ENCODE measurements at regions not wholly inside any gene's neighbourhood (a gene's known extent, or its start where the extent isn't known, plus 50 kb on each side); places are given as distances from the start of the nearest gene placed in this dataset.
"Not testable (repeated sequence)": the region's sequence is repeated elsewhere in the genome, so short reads cannot be mapped to it uniquely, and the experiment has no call there.

DNA sequence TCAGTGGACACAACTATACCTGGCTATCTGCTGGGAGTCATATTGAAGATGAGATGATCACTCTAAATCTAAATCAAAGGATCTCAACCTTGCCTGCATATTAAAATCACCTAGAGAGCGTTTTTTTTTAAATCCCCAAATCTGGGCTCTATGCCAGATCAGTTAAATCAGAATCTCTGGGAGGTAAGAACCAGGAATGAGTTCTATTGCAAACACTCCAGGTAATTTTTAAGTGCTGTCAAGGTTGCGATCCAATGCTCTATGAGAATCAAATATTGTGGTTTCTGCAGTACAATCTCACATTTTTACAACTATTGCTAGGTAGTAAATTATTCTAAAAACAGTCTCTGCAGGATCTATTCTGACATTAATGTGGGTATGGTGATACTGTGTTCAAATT lies 202.3 kb upstream of the OR13F1 start:
- no peaks in the 10 kb centered on the region for H3K36me3 ChIP-seq

DNA sequence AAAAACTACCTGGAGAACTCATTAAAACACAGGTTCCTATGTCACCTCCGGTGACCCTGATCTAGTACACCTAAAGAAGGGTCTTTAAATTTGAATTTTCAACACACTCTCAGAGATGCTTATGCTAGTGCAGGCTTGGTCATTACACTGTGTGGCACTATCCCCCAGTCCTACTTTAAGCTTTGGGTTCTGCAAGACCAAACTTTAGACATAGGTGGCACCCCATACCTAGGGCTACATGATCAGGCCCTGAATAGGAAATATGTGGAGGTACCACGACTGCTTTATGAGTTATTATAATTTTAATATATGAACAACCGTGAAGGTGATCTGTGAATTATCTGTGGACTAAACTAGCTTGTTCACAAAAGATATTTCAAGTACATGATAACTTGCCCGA lies 201.3 kb upstream of the OR13F1 start:
- in situ Hi-C loops (cut with MboI; ENCODE audit: low pct_ligation_motif_present in 1 of 4, low pct_unique_long_range_greater_than_20kb in 1 of 4, low sequenced_read_pairs in 3 of 4): no loop called here
- Histone ChIP-seq H3K27me3 (no peaks in the 10 kb centered on the region), H3K4me3 (no peak overlapping the region), H3K27ac (no peak overlapping the region), H3K9me3 (no peaks in the 10 kb centered on the region), H3K36me3 (no peaks in the 10 kb centered on the region), H3K4me1 (no peaks in the 10 kb centered on the region)
- intact Hi-C loops (cut with DNase I; ENCODE audit: low total_unique reads): no loop called here
- no peak for TF ChIP-seq POLR2AphosphoS5 (IDR thresholded peaks at IDR 0.05)
- TF ChIP-seq EP300 (IDR thresholded peaks at IDR 0.05; ENCODE audit: low read depth): no peak
- TF ChIP-seq POLR2A (IDR thresholded peaks at IDR 0.05): no peak
- TF ChIP-seq, protein P1, sequence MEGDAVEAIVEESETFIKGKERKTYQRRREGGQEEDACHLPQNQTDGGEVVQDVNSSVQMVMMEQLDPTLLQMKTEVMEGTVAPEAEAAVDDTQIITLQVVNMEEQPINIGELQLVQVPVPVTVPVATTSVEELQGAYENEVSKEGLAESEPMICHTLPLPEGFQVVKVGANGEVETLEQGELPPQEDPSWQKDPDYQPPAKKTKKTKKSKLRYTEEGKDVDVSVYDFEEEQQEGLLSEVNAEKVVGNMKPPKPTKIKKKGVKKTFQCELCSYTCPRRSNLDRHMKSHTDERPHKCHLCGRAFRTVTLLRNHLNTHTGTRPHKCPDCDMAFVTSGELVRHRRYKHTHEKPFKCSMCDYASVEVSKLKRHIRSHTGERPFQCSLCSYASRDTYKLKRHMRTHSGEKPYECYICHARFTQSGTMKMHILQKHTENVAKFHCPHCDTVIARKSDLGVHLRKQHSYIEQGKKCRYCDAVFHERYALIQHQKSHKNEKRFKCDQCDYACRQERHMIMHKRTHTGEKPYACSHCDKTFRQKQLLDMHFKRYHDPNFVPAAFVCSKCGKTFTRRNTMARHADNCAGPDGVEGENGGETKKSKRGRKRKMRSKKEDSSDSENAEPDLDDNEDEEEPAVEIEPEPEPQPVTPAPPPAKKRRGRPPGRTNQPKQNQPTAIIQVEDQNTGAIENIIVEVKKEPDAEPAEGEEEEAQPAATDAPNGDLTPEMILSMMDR (IDR thresholded peaks at IDR 0.05): no peak
- no peak for DNase-seq
- WGBS, 2 donors (ENCODE audit: low coverage in 1 of 2): 85 to 96% methylated on average over 4 of the region's 4 CpGs

More for the DNA sequence above, 202.3 kb upstream of the OR13F1 start:
- Histone ChIP-seq H3K27ac (no peak overlapping the region), H3K9me3 (no peaks in the 10 kb centered on the region), H3K4me3 (no peak overlapping the region), H3K4me1 (no peaks in the 10 kb centered on the region), H3K27me3 (no peaks in the 10 kb centered on the region)
- in situ Hi-C loops (cut with MboI; ENCODE audit: low pct_ligation_motif_present in 1 of 4, low pct_unique_long_range_greater_than_20kb in 1 of 4, low sequenced_read_pairs in 3 of 4): no loop called here
- 44% methylated on average over 2 of the region's 2 CpGs; no CpG with 5 or more reads in 1 of the 2 donors for WGBS, 2 donors (ENCODE audit: low coverage in 1 of 2)
- intact Hi-C loops (cut with DNase I; ENCODE audit: low total_unique reads): no loop called here
- DNase-seq: no peak
- TF ChIP-seq POLR2AphosphoS5 (IDR thresholded peaks at IDR 0.05) (no peak), EP300 (IDR thresholded peaks at IDR 0.05; ENCODE audit: low read depth) (no peak), POLR2A (IDR thresholded peaks at IDR 0.05) (no peak)
- TF ChIP-seq, protein P1 (IDR thresholded peaks at IDR 0.05): no peak

DNA sequence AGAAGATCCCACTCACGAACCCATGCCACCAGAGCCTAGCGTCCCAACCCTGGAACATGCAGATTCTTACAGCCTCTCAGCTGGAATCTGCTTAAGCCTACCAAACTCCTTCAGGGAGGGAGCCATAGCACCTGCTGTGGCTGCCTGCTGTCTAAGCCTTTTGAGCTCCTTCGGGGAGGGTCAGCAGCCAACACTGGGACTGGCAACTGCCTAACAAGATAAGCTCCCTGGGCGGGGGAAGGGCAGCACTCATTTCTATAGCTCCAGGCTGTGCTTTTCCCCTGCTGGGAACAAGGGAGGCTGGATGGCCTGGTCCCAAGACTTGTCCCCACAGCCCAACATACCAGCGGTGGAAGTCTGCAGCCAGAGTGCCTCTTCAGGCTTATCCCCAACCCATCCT lies 199.1 kb upstream of the OR13F1 start:
- no peaks in the 10 kb centered on the region for H3K36me3 ChIP-seq
- WGBS, 2 donors (ENCODE audit: low coverage in 1 of 2): 86% methylated on average over 4 of the region's 5 CpGs; no CpG with 5 or more reads in 1 of the 2 donors
- TF ChIP-seq POLR2AphosphoS5 (IDR thresholded peaks at IDR 0.05) (no peak), EP300 (IDR thresholded peaks at IDR 0.05; ENCODE audit: low read depth) (no peak)
- TF ChIP-seq, protein P1 (IDR thresholded peaks at IDR 0.05): no peak
- no peaks in the 10 kb centered on the region for H3K4me1 ChIP-seq
- in situ Hi-C loops (cut with MboI; ENCODE audit: low pct_ligation_motif_present in 1 of 4, low pct_unique_long_range_greater_than_20kb in 1 of 4, low sequenced_read_pairs in 3 of 4): no loop called here
- intact Hi-C loops (cut with DNase I; ENCODE audit: low total_unique reads): no loop called here
- H3K27me3 ChIP-seq: no peaks in the 10 kb centered on the region
- DNase-seq: no peak
- H3K9me3 ChIP-seq: no peaks in the 10 kb centered on the region
- no peak overlapping the region for H3K4me3 ChIP-seq
- no peak overlapping the region for H3K27ac ChIP-seq

DNA sequence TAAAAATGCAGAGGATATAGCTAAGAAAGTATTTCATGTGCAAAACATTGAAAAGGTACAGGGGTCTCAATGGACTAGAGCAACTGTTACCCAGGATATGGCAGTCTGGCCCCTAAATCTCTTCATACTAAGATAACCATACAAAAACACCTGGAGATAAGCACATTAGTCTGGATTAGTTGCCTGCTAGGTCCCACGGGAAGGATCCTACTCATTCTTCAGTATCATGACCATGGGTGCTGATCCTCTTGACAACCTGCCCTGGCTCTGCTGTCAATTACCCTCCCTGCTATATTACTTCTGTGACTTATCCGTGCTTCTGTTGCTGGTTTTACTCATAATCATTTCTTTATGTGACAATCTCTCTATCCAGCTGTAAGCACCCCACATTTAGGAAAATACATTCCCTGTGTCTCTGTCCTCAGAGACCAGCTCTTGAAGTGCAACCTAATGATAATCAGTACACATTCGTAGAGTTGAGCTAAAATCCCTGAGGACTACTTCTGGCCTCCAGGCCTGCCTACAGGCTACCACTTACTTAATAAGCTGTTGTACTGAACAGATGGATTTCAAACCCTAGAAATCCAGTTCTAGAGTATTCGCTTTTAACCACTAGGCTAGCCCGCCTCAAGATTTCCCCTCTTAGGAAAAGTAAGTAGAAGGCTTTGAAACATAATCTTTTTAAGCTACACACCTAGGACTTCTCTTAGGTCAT lies 190.5 kb upstream of the OR13F1 start:
- Histone ChIP-seq H3K27ac (no peak overlapping the region), H3K9me3 (no peaks in the 10 kb centered on the region), H3K27me3 (no peaks in the 10 kb centered on the region), H3K36me3 (no peaks in the 10 kb centered on the region), H3K4me3 (no peak overlapping the region), H3K4me1 (no peaks in the 10 kb centered on the region)
- DNase-seq: no peak
- 83 to 89% methylated on average over 1 to 5 of the region's 5 CpGs for WGBS, 2 donors (ENCODE audit: low coverage in 1 of 2)
- intact Hi-C loops (cut with DNase I; ENCODE audit: low total_unique reads) (no loop called here), in situ Hi-C loops (cut with MboI; ENCODE audit: low pct_ligation_motif_present in 1 of 4, low pct_unique_long_range_greater_than_20kb in 1 of 4, low sequenced_read_pairs in 3 of 4) (no loop called here)
- TF ChIP-seq, protein P1 (IDR thresholded peaks at IDR 0.05): no peak
- TF ChIP-seq EP300 (IDR thresholded peaks at IDR 0.05; ENCODE audit: low read depth) (no peak), POLR2A (IDR thresholded peaks at IDR 0.05) (no peak), POLR2AphosphoS5 (IDR thresholded peaks at IDR 0.05) (no peak)

DNA sequence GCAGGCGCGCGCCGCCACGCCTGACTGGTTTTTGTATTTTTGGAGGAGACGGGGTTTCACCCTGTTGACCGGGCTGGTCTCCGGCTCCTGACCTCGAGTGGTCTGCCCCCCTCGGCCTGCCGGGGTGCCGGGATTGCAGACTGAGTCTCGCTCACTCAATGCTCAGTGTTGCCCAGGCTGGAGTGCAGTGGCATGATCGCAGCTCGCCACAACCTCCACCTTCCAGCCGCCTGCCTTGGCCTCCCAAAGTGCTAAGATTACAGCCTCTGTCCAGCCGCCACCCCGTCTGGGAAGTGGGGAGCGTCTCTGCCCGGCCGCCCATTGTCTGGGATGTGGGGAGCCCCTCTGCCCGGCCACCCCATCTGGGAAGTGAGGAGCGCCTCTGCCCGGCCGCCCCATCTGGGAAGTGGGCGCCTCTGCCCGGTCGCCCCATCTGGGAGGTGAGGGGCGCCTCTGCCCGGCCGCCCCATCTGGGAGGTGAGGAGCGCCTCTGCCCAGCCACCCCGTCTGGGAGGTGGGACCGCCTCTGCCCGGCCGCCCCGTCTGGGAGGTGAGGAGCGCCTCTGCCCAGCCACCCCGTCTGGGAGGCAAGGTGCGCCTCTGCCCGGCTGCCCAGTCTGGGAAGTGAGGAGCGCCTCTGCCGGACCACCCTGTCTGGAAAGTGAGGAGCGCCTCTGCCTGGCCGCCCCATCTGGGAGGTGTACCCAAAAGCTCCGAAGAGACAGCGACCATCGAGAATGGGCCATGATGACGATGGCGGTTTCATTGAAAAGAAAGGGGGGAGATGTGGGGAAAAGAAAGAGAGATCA lies 187.7 kb upstream of the OR13F1 start:
- H3K36me3 ChIP-seq; DNase-seq; H3K4me1 ChIP-seq; in situ Hi-C loops (cut with MboI; ENCODE audit: low pct_ligation_motif_present in 1 of 4, low pct_unique_long_range_greater_than_20kb in 1 of 4, low sequenced_read_pairs in 3 of 4); intact Hi-C loops (cut with DNase I; ENCODE audit: low total_unique reads); H3K4me3 ChIP-seq; H3K27me3 ChIP-seq; H3K27ac ChIP-seq; H3K9me3 ChIP-seq: not testable (repeated sequence)
- WGBS, 2 donors (ENCODE audit: low coverage in 1 of 2): 91 to 92% methylated on average over 7 to 50 of the region's 50 CpGs
